HG03025 (cell line): ENCODE measurements at regions not wholly inside any gene's neighbourhood (a gene's known extent, or its start where the extent isn't known, plus 50 kb on each side); places are given as distances from the start of the nearest gene placed in this dataset.

Source experiments
- ATAC-seq: cut with Tn5 transposase; IDR thresholded peaks from one replicate; pipeline ENCODE4 v1.9.1; 2021; ENCODE audit warnings: mild to moderate bottlenecking, moderate library complexity; ENCODE audit not compliant: unreplicated experiment, low FRiP score

DNA sequence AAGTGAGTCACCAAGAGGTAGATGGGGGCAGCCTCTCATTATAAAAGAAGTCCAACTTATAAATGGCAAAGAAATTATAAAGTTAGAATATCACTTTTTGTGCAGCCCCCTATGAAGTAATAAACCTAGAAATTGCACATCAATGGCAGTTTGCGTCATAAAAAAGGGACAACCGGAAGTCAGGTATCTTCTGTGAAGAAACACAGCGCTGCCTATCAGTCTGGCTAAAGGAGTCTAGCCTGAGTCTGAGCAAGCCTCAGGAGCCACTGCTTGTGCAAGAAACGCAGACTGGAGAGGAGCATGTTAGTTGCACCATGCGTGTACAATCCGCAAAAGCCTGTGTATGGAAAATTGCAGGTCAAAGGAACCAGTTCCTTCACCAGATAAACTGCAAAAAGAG lies 178.4 kb downstream of the ARRDC4 start:
- ATAC-seq, result no peak

DNA sequence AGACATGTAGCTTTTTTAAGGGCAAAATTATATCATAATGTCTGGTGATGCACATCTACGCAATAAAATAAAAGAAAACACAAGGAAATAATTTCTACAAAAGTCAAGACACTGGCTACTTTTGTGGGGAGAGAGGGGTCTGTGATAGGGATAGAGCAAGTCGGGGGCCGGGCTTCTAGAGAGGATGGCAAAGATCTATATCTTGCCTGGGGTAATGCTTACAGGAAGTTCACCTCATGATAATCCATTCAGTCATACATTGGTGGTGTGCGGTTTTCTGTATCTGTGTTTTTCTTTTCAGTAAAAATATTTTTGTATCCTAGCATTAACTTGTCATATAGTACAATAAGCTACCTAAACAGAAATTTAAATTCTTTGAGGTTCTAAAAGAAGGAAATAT lies 178.8 kb downstream of the ARRDC4 start:
- no peak for ATAC-seq

DNA sequence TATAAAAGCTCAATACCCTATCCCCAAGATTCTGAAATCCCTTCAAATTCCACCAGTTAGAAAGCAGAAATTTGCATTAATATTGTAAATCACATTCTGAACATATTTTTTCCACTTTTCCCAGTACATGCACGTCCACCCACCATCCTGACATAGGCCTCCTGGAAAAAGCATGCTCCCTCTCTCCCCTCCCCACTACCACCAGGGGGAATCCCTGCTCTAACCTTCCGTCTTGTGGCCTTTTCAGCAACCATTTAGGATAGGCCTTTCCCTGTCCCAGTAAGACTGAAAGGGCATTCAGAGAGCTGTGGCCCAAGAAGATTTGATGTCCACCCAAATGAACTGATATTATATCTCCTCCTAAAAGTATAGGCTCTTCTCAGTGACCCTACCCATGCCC lies 182.1 kb downstream of the ARRDC4 start:
- no peak for ATAC-seq

DNA sequence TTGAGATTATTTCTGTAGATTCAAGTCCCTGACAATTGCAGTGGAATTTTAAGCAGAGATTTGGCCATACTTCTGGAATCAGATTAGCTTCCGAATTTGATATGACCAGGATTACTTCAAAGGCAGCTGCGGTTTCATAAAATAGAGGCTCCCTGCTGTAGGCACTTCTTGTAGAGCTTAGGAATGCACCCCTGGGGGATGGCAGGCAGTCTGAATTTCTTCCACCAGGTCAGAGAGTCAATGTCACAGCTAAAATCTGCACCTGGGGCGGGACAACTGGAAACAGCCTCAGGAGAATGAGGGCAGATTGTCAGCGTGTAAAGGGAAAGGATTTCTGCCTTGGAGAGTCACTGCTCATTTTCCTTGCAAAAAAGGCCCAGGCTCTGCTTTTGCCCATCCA lies 182.6 kb downstream of the ARRDC4 start:
- ATAC-seq, result no peak

DNA sequence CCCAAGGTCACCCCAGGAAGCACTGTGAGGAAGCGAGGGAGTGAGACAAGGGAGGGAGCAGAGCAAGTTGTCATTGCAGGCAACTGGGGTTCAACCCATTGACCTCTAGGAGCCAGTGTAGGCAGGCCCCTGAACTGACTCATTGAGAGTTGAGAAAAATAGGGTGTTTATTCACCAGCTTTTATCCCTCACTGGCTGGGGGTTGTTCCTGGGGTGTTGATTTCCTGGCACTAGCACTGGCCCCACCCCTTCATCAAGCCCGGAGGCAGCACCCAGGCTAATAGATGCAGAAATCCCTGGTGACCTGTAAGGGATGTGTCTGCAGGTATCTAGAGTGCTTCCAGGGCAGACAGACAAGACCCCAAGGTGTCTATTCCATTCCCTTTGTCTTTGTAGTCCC lies 183.9 kb downstream of the ARRDC4 start:
- no peak for ATAC-seq

DNA sequence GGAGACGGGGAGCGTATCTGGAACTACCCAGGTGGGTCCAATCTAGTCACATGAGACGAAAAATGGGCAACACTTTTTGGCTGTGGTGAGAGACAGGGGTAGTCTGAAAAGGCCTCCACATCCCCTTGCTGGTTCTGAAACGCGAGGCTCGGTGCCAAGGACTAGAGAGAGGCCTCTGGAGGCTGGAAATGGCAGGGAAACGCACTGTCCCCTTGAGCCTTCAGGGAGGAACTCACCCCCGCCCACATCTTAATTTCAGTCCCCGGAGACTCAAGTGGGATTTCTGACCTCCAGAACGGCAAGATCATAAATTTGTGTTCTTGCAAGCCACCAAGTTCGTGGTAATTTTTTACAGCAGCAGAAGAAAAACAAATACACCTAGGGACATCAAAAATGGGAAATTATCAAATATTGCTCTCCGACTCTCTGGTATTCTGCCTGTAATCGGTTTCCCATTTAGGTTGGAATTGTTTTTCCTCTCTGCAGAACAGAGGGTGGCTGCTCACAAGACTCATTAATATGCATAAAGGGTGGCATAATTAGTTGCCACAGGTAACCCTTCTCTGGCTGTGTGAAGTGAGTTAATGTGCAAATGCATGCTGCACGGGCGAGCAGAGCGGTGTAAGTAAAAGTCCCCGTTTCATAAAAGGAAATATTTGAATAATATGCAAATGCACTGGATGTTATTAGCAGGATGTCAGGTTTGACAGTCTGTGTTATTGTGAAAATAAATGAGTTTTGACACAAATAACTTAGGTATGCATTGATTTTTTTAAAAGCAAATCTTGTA lies 185.7 kb downstream of the ARRDC4 start:
- ATAC-seq, result no peak

DNA sequence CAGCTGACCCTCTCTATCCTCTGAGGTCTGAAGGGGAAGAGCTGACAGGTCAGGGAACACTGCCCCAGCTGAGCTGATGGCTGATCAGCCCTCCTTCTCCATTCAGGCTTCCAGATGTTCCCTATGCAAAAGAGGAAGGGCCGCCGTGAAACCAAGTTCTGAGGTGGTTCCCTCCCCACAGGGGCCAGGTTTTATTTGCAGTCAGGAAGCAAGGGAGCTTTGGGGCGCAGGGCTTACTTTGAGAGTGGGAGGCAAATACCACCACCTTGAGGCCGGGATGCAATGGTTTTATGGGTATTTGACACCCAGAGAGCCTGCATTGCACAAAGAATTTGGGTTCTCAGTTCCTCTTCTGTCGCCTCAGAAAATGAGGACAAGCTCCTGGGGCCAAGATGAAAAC lies 186.9 kb downstream of the ARRDC4 start:
- ATAC-seq, result no peak

DNA sequence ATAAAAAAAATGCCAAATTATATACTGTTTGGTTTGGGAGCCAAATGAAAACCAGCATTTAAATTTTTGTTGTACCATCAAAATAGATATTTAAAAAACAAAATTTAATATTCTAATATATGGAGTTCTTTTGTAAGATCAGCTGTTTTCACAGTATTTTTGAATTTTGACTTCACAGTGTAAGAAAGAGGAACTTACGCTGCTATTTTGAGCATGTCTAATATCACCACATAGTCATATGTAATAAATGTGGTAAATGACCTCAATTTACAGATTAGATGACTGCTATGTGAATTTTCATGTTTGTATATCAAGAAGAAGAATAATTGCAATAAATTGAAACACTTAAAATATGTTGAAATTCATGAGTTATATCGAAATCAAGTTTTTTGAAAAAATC lies 189.6 kb downstream of the ARRDC4 start:
- no peak for ATAC-seq

DNA sequence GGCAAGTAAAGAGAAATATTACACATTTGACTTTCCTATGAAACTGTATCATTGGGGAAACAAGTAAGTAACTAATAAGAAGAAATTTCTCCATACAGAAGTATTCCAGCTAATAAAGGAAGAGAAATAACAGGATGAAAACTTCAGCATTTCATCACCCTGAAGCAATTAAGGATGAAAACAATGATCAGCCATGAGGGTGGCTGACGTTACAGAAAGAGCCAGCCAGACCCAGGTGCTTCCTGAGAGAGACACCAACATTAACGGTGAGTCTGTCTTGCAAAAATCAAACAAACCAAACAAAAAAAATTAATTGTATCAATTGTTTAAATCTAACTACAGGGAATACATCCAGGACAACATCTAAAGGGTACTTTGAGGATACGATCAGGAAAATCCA lies 190.0 kb downstream of the ARRDC4 start:
- ATAC-seq, result no peak

DNA sequence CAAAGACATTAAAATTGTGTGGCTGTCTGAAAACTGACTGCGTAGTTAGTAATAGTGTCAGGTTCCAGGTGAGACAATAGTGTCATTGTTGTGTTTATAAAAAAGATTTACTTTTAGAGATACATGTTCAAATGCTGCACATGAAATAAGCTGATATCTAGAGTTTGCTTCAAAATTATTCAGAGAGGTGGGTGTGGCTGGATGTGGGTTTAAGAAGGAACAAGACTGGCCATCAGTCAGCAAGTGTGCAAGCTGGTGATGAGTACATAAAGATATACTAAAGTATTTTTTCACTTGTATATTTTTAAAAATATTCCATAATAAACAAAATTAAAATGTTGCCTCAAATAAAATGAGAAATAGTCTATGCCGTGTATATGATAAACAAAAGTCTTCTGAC lies 190.6 kb downstream of the ARRDC4 start:
- ATAC-seq, result no peak

DNA sequence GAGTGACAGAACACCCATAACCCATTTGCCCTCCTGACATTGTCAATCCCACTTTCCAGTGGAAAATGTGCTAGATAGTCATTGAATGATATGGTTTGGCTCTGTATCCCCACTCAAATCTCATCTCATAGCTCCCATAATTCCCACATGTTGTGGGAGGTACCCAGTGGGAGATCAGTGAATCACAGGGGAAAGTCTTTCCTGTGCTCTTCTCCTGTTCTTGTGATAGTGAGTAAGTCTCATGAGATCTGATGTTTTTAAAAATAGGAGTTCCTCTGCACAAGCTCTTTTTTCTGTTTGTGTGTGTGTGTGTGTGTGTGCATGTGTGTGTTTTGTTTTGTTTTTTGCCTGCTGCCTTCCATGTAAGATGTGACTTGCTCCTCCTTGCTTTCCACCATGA lies 191.7 kb downstream of the ARRDC4 start:
- ATAC-seq, result no peak

DNA sequence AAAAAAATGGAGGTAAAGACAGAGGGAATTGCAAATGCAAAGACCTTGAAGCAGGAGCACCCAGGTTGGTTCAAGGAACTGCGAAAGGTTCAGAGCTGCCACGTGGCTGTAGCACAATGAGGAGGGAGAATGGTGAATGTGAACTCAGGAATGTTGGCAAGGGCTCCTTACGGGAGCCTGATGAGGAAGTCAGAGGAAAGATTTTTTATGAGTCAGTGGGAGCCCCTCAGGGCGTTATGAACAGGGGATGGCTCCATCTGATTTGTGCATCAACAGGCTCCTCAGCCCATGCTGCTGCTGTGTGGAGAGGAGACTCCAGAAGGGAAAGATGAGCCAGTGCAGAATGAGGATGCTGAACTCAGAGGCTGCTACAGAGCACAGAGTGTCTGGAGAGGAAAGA lies 194.4 kb downstream of the ARRDC4 start:
- no peak for ATAC-seq

DNA sequence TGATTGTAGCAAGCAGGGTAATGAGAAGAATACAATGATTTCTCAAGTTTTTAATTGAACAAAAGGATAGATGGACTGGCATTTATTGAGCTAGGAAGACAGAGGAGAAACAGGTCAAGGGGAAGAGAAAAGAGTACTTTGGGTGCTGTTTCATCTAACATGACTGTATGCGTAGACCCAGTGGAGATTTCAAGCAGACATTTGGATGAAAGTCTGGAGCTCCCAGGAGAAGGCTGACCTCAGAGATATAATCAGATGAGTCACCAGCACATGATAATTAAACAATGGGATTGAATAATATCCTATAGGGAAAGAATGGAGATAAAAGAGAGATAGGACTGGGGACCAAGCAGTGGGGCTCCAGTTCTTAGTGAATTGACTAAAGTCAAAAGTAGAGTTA lies 194.9 kb downstream of the ARRDC4 start:
- no peak for ATAC-seq

DNA sequence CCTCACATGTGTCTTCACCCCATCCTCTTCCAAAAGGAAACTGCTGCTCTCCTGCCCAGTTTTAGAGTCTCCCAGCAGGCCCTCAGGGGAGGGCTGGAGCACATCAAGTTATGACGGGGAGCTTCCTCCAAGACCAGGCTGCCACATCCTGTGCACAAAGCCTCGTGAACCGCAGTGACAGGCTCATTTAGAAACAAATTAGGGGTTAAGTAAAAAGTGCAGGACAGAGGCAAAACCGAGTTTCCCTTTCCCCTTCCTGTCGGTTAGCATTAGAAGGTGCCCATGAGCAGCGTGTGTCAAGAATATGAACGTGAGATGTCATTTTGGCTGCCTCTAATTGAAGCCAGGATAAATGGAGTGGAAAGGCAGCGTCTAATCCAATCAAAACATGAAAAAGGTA lies 199.7 kb downstream of the ARRDC4 start:
- ATAC-seq, result no peak

DNA sequence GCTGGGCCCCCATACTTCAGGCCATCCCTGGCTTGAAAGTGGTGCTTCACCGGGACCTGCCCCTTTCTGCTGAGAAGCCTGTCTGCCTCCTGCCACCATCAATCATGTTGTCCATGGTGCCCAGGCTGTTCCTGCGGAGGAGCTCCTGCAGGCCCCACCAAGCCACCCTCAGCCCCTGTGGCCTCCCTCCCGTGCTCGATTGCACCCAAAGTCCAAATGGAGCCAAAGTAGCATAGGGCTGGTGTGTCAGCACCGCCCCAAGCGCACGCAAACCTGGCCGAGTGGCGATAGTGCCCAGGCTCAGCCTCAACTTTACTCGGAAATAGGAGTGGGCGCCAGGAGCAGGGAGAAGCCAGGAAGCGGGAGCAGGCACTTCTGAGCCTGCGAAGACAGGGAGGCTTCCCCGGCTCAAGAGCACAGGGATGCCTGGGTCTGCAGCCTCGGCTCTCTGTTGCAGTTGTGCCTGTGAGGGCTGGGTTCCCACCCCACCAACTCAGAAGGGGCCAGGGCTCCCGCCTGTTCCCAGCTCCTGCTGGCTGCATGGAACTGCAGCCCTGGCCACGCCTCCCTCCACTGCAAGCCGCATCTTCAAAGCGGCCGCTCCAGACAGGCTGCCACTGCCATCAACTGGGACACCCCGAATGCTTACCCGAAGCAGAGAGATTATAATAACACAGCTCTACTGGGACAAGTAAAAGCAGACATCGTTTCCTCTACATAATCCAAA lies 203.0 kb downstream of the ARRDC4 start:
- ATAC-seq, result no peak

DNA sequence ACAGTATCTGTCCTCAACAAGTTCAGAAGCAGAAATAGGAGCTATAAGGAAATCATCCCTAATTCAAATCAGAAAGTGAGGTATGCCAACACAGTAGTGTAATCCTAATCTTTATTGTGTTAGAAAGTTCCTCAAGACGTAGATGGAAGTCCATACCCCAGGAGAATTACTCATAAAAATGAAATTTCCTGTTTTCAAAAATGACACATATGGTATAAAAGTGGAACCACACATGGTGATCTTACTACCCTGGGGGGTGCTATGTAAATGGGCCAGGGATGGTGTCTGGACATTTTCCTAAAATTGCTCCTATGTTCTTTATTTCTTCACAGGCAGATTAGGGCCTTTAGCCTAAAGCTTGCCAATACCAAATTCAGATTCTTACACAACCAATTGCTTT lies 204.1 kb downstream of the ARRDC4 start:
- no peak for ATAC-seq

DNA sequence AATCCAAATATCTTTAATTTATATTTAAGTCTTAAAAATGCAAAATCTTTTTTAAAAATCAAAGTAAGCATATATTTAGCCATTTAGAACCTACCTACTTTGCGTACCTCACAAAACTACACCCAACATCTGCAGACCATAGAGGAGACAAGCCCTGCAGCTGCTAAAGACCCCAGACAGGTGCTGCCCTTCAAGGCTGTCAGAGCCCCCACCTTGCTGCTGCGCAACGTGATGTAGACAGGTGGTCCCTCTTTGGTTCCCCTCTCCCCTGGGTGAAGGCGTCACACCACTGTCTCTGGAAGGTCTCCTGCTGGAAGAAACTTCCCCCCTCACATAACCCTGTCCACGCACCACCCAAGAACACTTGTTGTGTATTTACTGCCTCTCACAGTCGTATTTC lies 204.5 kb downstream of the ARRDC4 start:
- ATAC-seq, result no peak

DNA sequence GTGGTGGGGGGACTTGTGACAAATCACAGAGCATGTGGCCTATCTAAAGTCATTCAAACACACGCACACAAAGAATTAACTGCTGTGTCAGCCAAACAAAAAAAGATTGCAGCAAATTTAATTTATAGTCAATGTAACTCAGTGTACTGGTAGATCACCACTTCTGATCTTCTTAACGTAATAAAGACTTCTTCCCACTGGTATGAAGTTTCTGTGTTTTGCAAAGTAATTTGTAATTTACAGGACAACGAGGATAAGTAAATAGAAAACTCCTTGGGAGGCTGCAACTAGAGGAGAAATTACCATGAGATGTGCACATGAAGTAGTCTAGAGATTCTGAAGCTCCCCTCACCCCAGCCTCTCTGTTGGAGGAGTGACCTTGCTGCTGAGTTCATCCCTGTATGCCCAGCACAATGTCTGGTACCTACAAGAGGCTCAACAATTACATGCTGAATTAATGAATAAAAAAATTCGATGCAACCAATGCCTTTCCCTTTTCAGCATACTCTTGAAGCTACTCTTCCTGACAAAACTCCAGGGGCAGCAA lies 207.3 kb downstream of the ARRDC4 start:
- no peak for ATAC-seq

DNA sequence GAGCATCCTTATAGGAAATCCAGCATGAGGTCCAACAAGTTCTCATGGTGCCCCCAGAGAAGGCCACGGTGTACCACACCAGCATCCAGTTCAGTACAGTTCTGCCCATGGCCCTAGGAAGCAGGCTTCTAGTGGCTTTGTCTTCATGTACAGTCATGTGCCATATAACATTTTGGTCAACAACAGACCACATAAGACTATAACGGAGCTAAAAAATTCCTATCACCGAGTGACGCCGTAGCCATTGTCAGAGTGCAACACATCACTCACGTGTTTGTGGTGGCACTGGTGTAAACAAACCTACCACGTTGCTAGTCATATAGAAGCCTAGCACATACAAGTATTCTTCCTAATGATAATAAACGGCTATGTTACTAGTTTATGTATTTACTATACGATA lies 209.0 kb downstream of the ARRDC4 start:
- ATAC-seq, result no peak

DNA sequence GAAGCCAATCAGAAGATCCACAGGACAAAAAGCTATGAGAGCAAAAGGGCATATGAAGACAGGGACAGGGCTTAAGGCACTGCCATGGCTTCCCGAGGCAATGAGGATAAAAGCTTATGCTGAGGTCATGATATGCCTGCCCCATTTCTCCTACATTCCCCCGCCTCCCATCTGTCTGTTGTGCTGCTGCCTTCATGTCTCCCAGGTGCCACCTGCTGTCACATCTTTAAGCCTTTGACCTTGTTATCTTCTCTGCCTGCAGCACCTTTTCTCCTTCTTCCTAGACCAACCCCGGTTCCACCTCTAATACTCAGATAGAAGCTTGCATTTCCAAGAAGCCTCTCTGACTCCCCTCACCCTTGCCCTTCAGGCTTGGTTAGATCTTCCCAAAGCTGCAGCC lies 213.8 kb downstream of the ARRDC4 start:
- ATAC-seq, result no peak

DNA sequence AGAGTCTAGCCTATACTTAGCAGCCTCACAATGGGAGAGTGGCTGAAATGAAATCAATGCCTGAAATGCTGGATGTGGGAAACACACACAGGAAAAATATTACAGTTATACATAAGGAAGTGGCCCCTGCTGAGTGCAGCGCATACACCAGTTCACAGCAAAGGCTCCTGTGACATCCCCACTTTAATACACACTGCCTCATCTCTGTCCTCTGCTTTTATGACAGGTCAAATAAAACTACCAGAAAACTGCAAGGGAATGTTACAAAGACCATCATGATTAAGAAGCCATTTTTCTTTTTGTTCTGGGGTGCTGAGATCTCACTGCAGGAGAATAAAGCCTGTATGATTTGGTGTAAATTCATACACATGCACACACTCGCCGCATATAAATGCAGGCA lies 214.3 kb downstream of the ARRDC4 start:
- no peak for ATAC-seq
